ENCODE measurements at regions not wholly inside any gene's neighbourhood (a gene's known extent, or its start where the extent isn't known, plus 50 kb on each side); places are given as distances from the start of the nearest gene placed in this dataset.

GRCh38 chr4:137029026-137029425 is 503.3 kb downstream of the PCDH18 start:
- Histone ChIP-seq H3K27me3 (ENCODE audit: control insufficient read depth, insufficient read depth, low read length) (no peaks in the 10 kb centered on the region), H3K27ac (ENCODE audit: low read length) (no peak overlapping the region), H3K4me3 (ENCODE audit: low read length) (no peak overlapping the region), H3K4me1 (ENCODE audit: control insufficient read depth, insufficient read depth, low read length) (no peaks in the 10 kb centered on the region), H3K9me3 (ENCODE audit: control insufficient read depth, low read depth, low read length) (no peaks in the 10 kb centered on the region), H3K36me3 (ENCODE audit: control insufficient read depth, insufficient read depth, low read length) (no peaks in the 10 kb centered on the region)
- no peak for DNase-seq
- 44% methylated on average over 2 of the region's 3 CpGs for WGBS (ENCODE audit: insufficient coverage, low lambda C conversion rate)

GRCh38 chr4:137025484-137026059 is 506.7 kb downstream of the PCDH18 start:
- DNase-seq, result no peak
- no peak overlapping the region for H3K4me3 ChIP-seq (ENCODE audit: low read length)
- WGBS (ENCODE audit: insufficient coverage, low lambda C conversion rate), result 67% methylated on average over 1 of the region's 5 CpGs
- H3K9me3 ChIP-seq (ENCODE audit: control insufficient read depth, low read depth, low read length), result no peaks in the 10 kb centered on the region
- no peak overlapping the region for H3K27ac ChIP-seq (ENCODE audit: low read length)
- no peaks in the 10 kb centered on the region for H3K36me3 ChIP-seq (ENCODE audit: control insufficient read depth, insufficient read depth, low read length)
- no peaks in the 10 kb centered on the region for H3K4me1 ChIP-seq (ENCODE audit: control insufficient read depth, insufficient read depth, low read length)
- H3K27me3 ChIP-seq (ENCODE audit: control insufficient read depth, insufficient read depth, low read length), result no peaks in the 10 kb centered on the region

- Histone ChIP-seq H3K27me3 (ENCODE audit: control insufficient read depth, insufficient read depth, low read length) (no peaks in the 10 kb centered on the region), H3K4me1 (ENCODE audit: control insufficient read depth, insufficient read depth, low read length) (no peaks in the 10 kb centered on the region), H3K9me3 (ENCODE audit: control insufficient read depth, low read depth, low read length) (no peaks in the 10 kb centered on the region), H3K4me3 (ENCODE audit: low read length) (no peak overlapping the region), H3K36me3 (ENCODE audit: control insufficient read depth, insufficient read depth, low read length) (no peaks in the 10 kb centered on the region), H3K27ac (ENCODE audit: low read length) (no peak overlapping the region)
- no CpG with 5 or more reads among the region's 2 CpGs for WGBS (ENCODE audit: insufficient coverage, low lambda C conversion rate)
- DNase-seq, result no peak
Observed at GRCh38 chr4:137015426-137016409, 516.6 kb downstream of the PCDH18 start.

GRCh38 chr4:137000432-137000831 is 531.9 kb downstream of the PCDH18 start:
- Histone ChIP-seq H3K4me1 (ENCODE audit: control insufficient read depth, insufficient read depth, low read length) (no peaks in the 10 kb centered on the region), H3K9me3 (ENCODE audit: control insufficient read depth, low read depth, low read length) (peaks cover 7% of the 10 kb centered on the region), H3K27ac (ENCODE audit: low read length) (no peak overlapping the region), H3K27me3 (ENCODE audit: control insufficient read depth, insufficient read depth, low read length) (no peaks in the 10 kb centered on the region), H3K36me3 (ENCODE audit: control insufficient read depth, insufficient read depth, low read length) (no peaks in the 10 kb centered on the region), H3K4me3 (ENCODE audit: low read length) (no peak overlapping the region)
- DNase-seq, result no peak
- no CpG with 5 or more reads among the region's 2 CpGs for WGBS (ENCODE audit: insufficient coverage, low lambda C conversion rate)

- no peaks in the 10 kb centered on the region for H3K27me3 ChIP-seq (ENCODE audit: control insufficient read depth, insufficient read depth, low read length)
- WGBS (ENCODE audit: insufficient coverage, low lambda C conversion rate), result 38% methylated on average over 2 of the region's 3 CpGs
Observed at GRCh38 chr4:136992032-136992431, 540.3 kb downstream of the PCDH18 start.

DNA sequence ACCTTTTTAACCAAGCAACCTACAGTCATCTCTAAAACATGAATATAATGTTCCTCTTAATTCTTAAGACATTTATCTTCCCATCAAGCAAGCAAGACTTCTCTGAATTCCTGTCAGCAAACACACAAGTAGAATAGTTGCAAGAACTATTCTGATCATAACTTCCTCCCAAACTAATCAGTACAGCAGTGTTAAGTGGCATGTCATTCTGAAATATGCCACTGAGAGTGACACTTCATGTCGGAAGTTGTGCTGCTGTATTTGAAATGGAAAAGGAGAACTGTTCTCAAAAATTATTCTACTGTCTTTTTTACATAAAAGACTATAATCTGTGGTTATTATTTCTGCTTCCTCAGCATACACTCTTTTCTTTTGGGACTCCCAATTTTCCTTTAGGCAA is 546.6 kb downstream of the PCDH18 start:
- no peak for DNase-seq
- H3K4me3 ChIP-seq (ENCODE audit: low read length), result no peak overlapping the region
- H3K9me3 ChIP-seq (ENCODE audit: control insufficient read depth, low read depth, low read length), result no peaks in the 10 kb centered on the region
- no peaks in the 10 kb centered on the region for H3K27me3 ChIP-seq (ENCODE audit: control insufficient read depth, insufficient read depth, low read length)
- no peaks in the 10 kb centered on the region for H3K36me3 ChIP-seq (ENCODE audit: control insufficient read depth, insufficient read depth, low read length)
- no peak overlapping the region for H3K27ac ChIP-seq (ENCODE audit: low read length)
- H3K4me1 ChIP-seq (ENCODE audit: control insufficient read depth, insufficient read depth, low read length), result no peaks in the 10 kb centered on the region
- WGBS (ENCODE audit: insufficient coverage, low lambda C conversion rate), result no CpG with 5 or more reads among the region's 1 CpG

More at GRCh38 chr4:136992032-136992431, 540.3 kb downstream of the PCDH18 start:
- Histone ChIP-seq H3K9me3 (ENCODE audit: control insufficient read depth, low read depth, low read length) (no peaks in the 10 kb centered on the region), H3K27ac (ENCODE audit: low read length) (no peak overlapping the region), H3K36me3 (ENCODE audit: control insufficient read depth, insufficient read depth, low read length) (no peaks in the 10 kb centered on the region), H3K4me3 (ENCODE audit: low read length) (no peak overlapping the region), H3K4me1 (ENCODE audit: control insufficient read depth, insufficient read depth, low read length) (no peaks in the 10 kb centered on the region)
- no peak for DNase-seq

DNA sequence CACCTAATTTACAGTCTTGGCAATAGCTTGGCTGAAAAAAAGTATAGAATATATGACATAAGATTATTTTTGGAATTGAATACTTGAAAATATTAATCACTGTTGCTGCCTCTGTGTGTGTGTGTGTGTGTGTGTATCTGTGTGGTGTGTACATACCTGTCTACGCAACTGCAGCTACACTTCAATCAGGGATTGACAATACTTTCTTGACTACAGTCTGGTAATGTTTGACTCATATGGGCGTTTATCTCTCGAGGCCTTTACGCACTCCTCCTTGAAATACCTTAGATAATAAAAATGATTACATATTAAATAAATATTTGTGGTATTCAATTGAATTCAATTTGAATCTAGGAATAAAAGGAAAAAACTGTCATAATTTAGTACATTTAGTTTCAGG is 565.2 kb downstream of the PCDH18 start:
- WGBS (ENCODE audit: insufficient coverage, low lambda C conversion rate), result no CpG with 5 or more reads among the region's 4 CpGs
- H3K27me3 ChIP-seq (ENCODE audit: control insufficient read depth, insufficient read depth, low read length), result no peaks in the 10 kb centered on the region
- DNase-seq, result no peak
- H3K9me3 ChIP-seq (ENCODE audit: control insufficient read depth, low read depth, low read length), result no peaks in the 10 kb centered on the region
- no peak overlapping the region for H3K27ac ChIP-seq (ENCODE audit: low read length)
- H3K4me3 ChIP-seq (ENCODE audit: low read length), result no peak overlapping the region
- no peaks in the 10 kb centered on the region for H3K36me3 ChIP-seq (ENCODE audit: control insufficient read depth, insufficient read depth, low read length)
- H3K4me1 ChIP-seq (ENCODE audit: control insufficient read depth, insufficient read depth, low read length), result no peaks in the 10 kb centered on the region

DNA sequence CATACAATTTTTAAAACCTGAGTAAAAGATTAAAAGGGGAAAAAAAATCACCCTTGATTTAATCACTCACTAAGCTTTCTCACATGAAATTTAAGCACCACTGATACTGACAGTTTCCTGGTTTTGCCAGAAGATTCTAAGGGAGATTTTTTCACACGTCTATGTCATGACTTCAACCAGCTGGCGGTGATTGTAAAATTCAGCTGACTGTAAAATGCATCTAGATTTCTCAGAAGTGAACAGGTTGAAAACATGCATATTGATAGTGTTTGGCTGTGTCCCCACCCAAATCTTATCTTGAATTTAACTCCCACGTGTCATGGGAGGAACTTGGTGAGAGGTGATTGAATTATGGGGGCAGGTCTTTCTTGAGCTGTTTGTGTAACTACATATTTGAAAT is 566.8 kb downstream of the PCDH18 start:
- DNase-seq, result no peak
- no peak overlapping the region for H3K4me3 ChIP-seq (ENCODE audit: low read length)
- no peaks in the 10 kb centered on the region for H3K9me3 ChIP-seq (ENCODE audit: control insufficient read depth, low read depth, low read length)
- no peaks in the 10 kb centered on the region for H3K4me1 ChIP-seq (ENCODE audit: control insufficient read depth, insufficient read depth, low read length)
- H3K36me3 ChIP-seq (ENCODE audit: control insufficient read depth, insufficient read depth, low read length), result no peaks in the 10 kb centered on the region
- H3K27me3 ChIP-seq (ENCODE audit: control insufficient read depth, insufficient read depth, low read length), result no peaks in the 10 kb centered on the region
- no peak overlapping the region for H3K27ac ChIP-seq (ENCODE audit: low read length)
- 88% methylated on average over 1 of the region's 3 CpGs for WGBS (ENCODE audit: insufficient coverage, low lambda C conversion rate)

- WGBS (ENCODE audit: insufficient coverage, low lambda C conversion rate), result 93% methylated on average over 2 of the region's 2 CpGs
- no peak overlapping the region for H3K27ac ChIP-seq (ENCODE audit: low read length)
Observed at GRCh38 chr4:136962868-136963267, 569.4 kb downstream of the PCDH18 start.

GRCh38 chr4:136946307-136946907 is 585.9 kb downstream of the PCDH18 start:
- H3K4me1 ChIP-seq (ENCODE audit: control insufficient read depth, insufficient read depth, low read length), result no peaks in the 10 kb centered on the region
- H3K36me3 ChIP-seq (ENCODE audit: control insufficient read depth, insufficient read depth, low read length), result no peaks in the 10 kb centered on the region
- no peak for DNase-seq
- no peaks in the 10 kb centered on the region for H3K27me3 ChIP-seq (ENCODE audit: control insufficient read depth, insufficient read depth, low read length)
- WGBS (ENCODE audit: insufficient coverage, low lambda C conversion rate), result no CpG with 5 or more reads among the region's 9 CpGs
- no peak overlapping the region for H3K4me3 ChIP-seq (ENCODE audit: low read length)
- no peak overlapping the region for H3K27ac ChIP-seq (ENCODE audit: low read length)
- H3K9me3 ChIP-seq (ENCODE audit: control insufficient read depth, low read depth, low read length), result no peaks in the 10 kb centered on the region

More at GRCh38 chr4:136962868-136963267, 569.4 kb downstream of the PCDH18 start:
- no peak overlapping the region for H3K4me3 ChIP-seq (ENCODE audit: low read length)
- no peaks in the 10 kb centered on the region for H3K4me1 ChIP-seq (ENCODE audit: control insufficient read depth, insufficient read depth, low read length)
- H3K36me3 ChIP-seq (ENCODE audit: control insufficient read depth, insufficient read depth, low read length), result no peaks in the 10 kb centered on the region
- H3K9me3 ChIP-seq (ENCODE audit: control insufficient read depth, low read depth, low read length), result no peaks in the 10 kb centered on the region
- no peaks in the 10 kb centered on the region for H3K27me3 ChIP-seq (ENCODE audit: control insufficient read depth, insufficient read depth, low read length)
- DNase-seq, result no peak
